ENCODE measurements at regions not wholly inside any gene's neighbourhood (a gene's known extent, or its start where the extent isn't known, plus 50 kb on each side); places are given as distances from the start of the nearest gene placed in this dataset.

- no peak overlapping the region for H3K9ac ChIP-seq (ENCODE audit: insufficient read depth, low read length, poor library complexity, severe bottlenecking)
- Mint-ChIP-seq H3K27me3 (ENCODE audit: low read depth in 3 of 3) (peaks cover 1 to 3% (median 3%) of the 10 kb centered on the region in 3 donors), H3K4me1 (no peaks in the 10 kb centered on the region), H3K27ac (no peak overlapping the region), H3K9me3 (peaks cover 9 to 21% (median 12%) of the 10 kb centered on the region in 7 donors), H3K36me3 (no peaks in the 10 kb centered on the region), H3K4me3 (no peak overlapping the region)
- H2AFZ ChIP-seq (ENCODE audit: insufficient read depth, low read depth, low read length, poor library complexity, severe bottlenecking), result no peak overlapping the region
- no peak for DNase-seq
- no peak overlapping the region for H3K4me3 ChIP-seq (replicated peaks in 1 of 3; ENCODE audit: low read depth in 2 of 3, low read length in 3 of 3)
- H3K9me3 ChIP-seq (replicated peaks in 1 of 2; ENCODE audit: control insufficient read depth in 1 of 2, insufficient read depth in 1 of 2, low read length in 2 of 2), result peaks cover 9 to 20% of the 10 kb centered on the region in 2 donors
- no peaks in the 10 kb centered on the region for H3K27me3 ChIP-seq (ENCODE audit: control insufficient read depth in 2 of 2, insufficient read depth in 2 of 2, low read length in 2 of 2)
- no peaks in the 10 kb centered on the region for H4K20me1 ChIP-seq (ENCODE audit: insufficient read depth, low read length)
- H3K36me3 ChIP-seq (replicated peaks in 1 of 2; ENCODE audit: control insufficient read depth in 1 of 2, insufficient read depth in 2 of 2, low read length in 2 of 2), result no peaks in the 10 kb centered on the region
- no peaks in the 10 kb centered on the region for H3K4me1 ChIP-seq (ENCODE audit: control insufficient read depth in 1 of 2, insufficient read depth in 2 of 2, low read length in 2 of 2)
- WGBS (ENCODE audit: insufficient coverage), result no CpG with 5 or more reads among the region's 1 CpG
- intact Hi-C loops (cut with micrococcal nuclease), result no loop called here
- no peak overlapping the region for H3K27ac ChIP-seq (ENCODE audit: low read depth in 1 of 2, low read length in 2 of 2)
- no peak for TF ChIP-seq CTCF (IDR thresholded peaks at IDR 0.05)
- H3K4me2 ChIP-seq (replicated peaks; ENCODE audit: extremely low read depth, low read length, poor library complexity, severe bottlenecking), result no peak overlapping the region
- no peaks in the 10 kb centered on the region for H3K79me2 ChIP-seq (ENCODE audit: insufficient read depth, low read length)
These were observed 145.5 kb downstream of the BTBD3 start for GRCh38 chr20:12063106-12063684.

- no peak overlapping the region for H3K9ac ChIP-seq (ENCODE audit: insufficient read depth, low read length, poor library complexity, severe bottlenecking)
- no peak for TF ChIP-seq CTCF (IDR thresholded peaks at IDR 0.05)
- no peak overlapping the region for H2AFZ ChIP-seq (ENCODE audit: insufficient read depth, low read depth, low read length, poor library complexity, severe bottlenecking)
- H3K4me1 Mint-ChIP-seq, result no peaks in the 10 kb centered on the region
- no peaks in the 10 kb centered on the region for H3K4me1 ChIP-seq (ENCODE audit: control insufficient read depth in 1 of 2, insufficient read depth in 2 of 2, low read length in 2 of 2)
- H3K9me3 Mint-ChIP-seq, result peaks cover 9 to 21% (median 12%) of the 10 kb centered on the region in 7 donors
- no peak overlapping the region for H3K27ac Mint-ChIP-seq
- H3K36me3 Mint-ChIP-seq, result no peaks in the 10 kb centered on the region
- peaks cover 1 to 3% (median 3%) of the 10 kb centered on the region in 3 donors for H3K27me3 Mint-ChIP-seq (ENCODE audit: low read depth in 3 of 3)
- H3K79me2 ChIP-seq (ENCODE audit: insufficient read depth, low read length), result no peaks in the 10 kb centered on the region
- H3K4me3 ChIP-seq (replicated peaks in 1 of 3; ENCODE audit: low read depth in 2 of 3, low read length in 3 of 3), result no peak overlapping the region
- no peaks in the 10 kb centered on the region for H4K20me1 ChIP-seq (ENCODE audit: insufficient read depth, low read length)
- no peak overlapping the region for H3K4me2 ChIP-seq (replicated peaks; ENCODE audit: extremely low read depth, low read length, poor library complexity, severe bottlenecking)
- no peak overlapping the region for H3K4me3 Mint-ChIP-seq
- H3K27me3 ChIP-seq (ENCODE audit: control insufficient read depth in 2 of 2, insufficient read depth in 2 of 2, low read length in 2 of 2), result no peaks in the 10 kb centered on the region
- no peaks in the 10 kb centered on the region for H3K36me3 ChIP-seq (replicated peaks in 1 of 2; ENCODE audit: control insufficient read depth in 1 of 2, insufficient read depth in 2 of 2, low read length in 2 of 2)
- intact Hi-C loops (cut with micrococcal nuclease), result no loop called here
- no peak for DNase-seq
- H3K9me3 ChIP-seq (replicated peaks in 1 of 2; ENCODE audit: control insufficient read depth in 1 of 2, insufficient read depth in 1 of 2, low read length in 2 of 2), result peaks cover 9 to 20% of the 10 kb centered on the region in 2 donors
- H3K27ac ChIP-seq (ENCODE audit: low read depth in 1 of 2, low read length in 2 of 2), result no peak overlapping the region
- WGBS (ENCODE audit: insufficient coverage), result 92% methylated on average over 4 of the region's 5 CpGs
These were observed 146.8 kb downstream of the BTBD3 start for GRCh38 chr20:12064540-12064939.

All from CD14-positive monocyte (primary cell).